Dermis microvascular lymphatic vessel endothelial cell (primary cell): ENCODE measurements at regions not wholly inside any gene's neighbourhood (a gene's known extent, or its start where the extent isn't known, plus 50 kb on each side); places are given as distances from the start of the nearest gene placed in this dataset.

Experiments
- DNase-seq, 2 donors: peaks; one replicate each; pipeline versions ENCODE4 v3.0.0 to v3.0.0-alpha.2; 2010; ENCODE audit warnings: low read depth in 2 of 2

GRCh38 chr5:98602534-98603112 lies 170.8 kb upstream of the RGMB start:
- no peak for DNase-seq

GRCh38 chr5:98603456-98603855 lies 170.0 kb upstream of the RGMB start:
- no peak for DNase-seq

- DNase-seq = no peak
Measured at GRCh38 chr5:98604301-98604700, 169.2 kb upstream of the RGMB start.

GRCh38 chr5:98604721-98605425 lies 168.6 kb upstream of the RGMB start:
- peak in 1 of 2 donors; percentile 12 for DNase-seq

- no peak for DNase-seq
Measured at GRCh38 chr5:98605426-98605825, 168.0 kb upstream of the RGMB start.

GRCh38 chr5:98606961-98607360 lies 166.5 kb upstream of the RGMB start:
- DNase-seq = no peak

GRCh38 chr5:98608052-98608451 lies 165.4 kb upstream of the RGMB start:
- DNase-seq = no peak

- no peak for DNase-seq
Measured at GRCh38 chr5:98614341-98614740, 159.1 kb upstream of the RGMB start.

- no peak for DNase-seq
Measured at GRCh38 chr5:98621821-98622220, 151.6 kb upstream of the RGMB start.

- no peak for DNase-seq
Measured at GRCh38 chr5:98624145-98624880, 149.2 kb upstream of the RGMB start.

GRCh38 chr5:98627121-98627520 lies 146.3 kb upstream of the RGMB start:
- DNase-seq = no peak

GRCh38 chr5:98630621-98631020 lies 142.8 kb upstream of the RGMB start:
- DNase-seq = no peak

- DNase-seq = no peak
Measured at GRCh38 chr5:98631311-98632054, 142.0 kb upstream of the RGMB start.

- DNase-seq = no peak
Measured at GRCh38 chr5:98635656-98636055, 137.8 kb upstream of the RGMB start.

GRCh38 chr5:98637116-98637515 lies 136.3 kb upstream of the RGMB start:
- no peak for DNase-seq

- DNase-seq = no peak
Measured at GRCh38 chr5:98637557-98637956, 135.9 kb upstream of the RGMB start.

- DNase-seq = no peak
Measured at GRCh38 chr5:98638111-98638510, 135.4 kb upstream of the RGMB start.

GRCh38 chr5:98638701-98639100 lies 134.8 kb upstream of the RGMB start:
- no peak for DNase-seq

- DNase-seq = no peak
Measured at GRCh38 chr5:98639274-98639673, 134.2 kb upstream of the RGMB start.

- DNase-seq = no peak
Measured at GRCh38 chr5:98641671-98642070, 131.8 kb upstream of the RGMB start.

- DNase-seq = no peak
Measured at GRCh38 chr5:98643569-98643968, 129.9 kb upstream of the RGMB start.

- DNase-seq = no peak
Measured at GRCh38 chr5:98651715-98652114, 121.7 kb upstream of the RGMB start.
